ENCODE measurements at regions not wholly inside any gene's neighbourhood (a gene's known extent, or its start where the extent isn't known, plus 50 kb on each side); places are given as distances from the start of the nearest gene placed in this dataset.
"Not testable (repeated sequence)": the region's sequence is repeated elsewhere in the genome, so short reads cannot be mapped to it uniquely, and the experiment has no call there.

DNA sequence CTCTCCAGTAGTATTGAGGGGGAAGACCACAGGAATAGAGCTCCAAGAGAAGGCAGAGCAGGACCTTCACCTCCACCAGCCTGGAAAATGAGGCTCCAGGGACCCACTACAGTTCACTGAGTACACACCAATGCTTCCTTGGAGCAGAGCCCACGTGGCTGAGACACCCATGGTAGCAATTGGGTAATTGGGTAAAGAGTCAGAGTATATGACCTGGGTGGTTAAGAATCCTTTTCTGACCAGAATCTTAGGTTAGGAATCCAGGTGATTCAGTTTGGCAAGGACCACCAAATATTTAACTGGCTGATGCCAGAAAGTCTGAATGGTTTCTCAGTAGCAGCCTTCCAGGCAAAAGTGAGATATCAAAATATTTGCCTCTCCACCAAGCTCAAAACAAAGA, 107.7 kb downstream of the MDH1 start:
- DNase-seq, result no peak

DNA sequence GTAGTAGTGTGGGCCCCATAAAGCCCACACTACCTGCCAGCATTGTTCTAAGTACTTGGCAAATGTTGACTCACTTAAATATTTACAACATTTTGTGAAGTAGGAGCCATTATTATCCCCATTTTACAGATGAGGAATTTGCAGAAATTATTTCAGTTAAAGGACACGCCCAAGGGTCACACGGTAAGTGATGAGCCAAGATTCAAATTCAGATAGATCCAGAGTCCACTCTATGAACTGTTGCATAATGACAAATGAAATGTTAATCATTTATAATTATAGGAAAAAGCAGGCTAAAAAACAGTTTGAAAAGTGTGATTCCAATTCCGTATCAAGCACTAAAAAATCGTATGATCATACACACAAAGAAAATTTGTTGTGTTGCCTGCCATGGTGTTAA, 108.4 kb downstream of the MDH1 start:
- DNase-seq, result no peak

DNA sequence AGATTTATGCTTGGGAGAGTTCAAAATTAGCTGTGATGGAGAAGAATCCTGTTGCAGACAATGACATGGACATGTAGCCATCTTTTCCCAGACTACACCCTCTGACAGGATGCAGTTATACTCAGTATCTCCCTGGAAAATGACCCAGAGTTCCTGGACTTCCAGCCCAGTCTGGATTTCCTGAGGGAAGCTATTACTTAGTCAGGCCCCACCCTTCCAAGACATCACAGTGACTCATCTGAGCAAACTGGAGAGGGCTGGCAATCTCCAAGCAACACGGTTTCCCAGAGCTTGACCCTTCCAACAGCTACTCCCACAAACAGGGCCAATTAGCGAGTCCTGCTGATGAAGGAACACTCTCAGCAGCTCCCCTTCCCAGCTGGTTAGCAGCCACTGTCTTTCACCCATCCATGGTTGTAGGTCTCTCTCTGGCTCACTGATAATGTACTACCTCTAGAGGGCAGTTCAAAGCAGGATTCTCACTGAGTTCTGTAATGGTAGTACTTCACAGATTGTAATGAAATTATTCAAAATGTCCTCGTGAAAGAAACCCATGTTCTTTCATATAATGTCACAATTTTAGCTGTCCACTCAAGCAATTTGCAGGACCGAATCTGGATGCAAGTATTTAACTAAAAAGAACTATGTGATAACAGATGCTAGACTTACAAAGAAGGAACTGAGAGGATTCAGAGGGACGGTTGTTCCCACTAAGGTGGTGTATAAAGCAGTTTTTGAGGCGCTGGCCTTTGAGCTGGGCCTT, 110.2 kb downstream of the MDH1 start:
- DNase-seq, result peak; percentile 27

DNA sequence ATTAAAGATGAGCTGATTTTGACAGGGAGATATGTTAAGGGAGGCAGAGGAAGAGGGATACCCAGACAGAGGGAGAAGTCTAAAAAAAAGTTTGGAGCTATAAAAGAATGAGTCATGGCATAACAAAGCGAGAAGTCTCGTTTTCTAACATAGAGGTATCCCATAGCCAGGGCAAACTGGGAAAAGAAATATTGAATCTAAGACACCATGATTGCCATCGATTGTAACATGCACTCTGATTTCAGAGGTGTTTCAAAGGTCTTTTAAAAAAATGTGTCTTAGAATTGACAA, 110.7 kb downstream of the MDH1 start:
- DNase-seq, result no peak

DNA sequence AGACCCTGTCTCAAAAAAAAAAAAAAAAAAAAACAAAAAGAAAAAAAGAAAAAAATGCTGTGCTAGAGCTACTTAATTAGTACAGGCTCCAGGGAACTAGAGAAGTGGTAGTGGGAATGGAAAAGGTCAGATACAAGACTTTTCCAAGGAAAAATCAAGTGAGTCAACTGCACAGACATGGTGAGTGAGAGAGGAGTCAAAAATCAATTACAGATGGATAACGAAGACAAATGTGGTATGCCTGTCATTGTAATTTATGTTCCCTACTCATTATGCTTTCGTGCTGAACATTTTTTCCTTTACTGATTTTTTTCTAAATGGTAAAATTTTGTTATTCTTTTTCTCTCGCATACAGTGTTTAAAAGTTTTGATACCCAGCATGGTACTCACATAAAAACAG, 111.5 kb downstream of the MDH1 start:
- no peak for DNase-seq

DNA sequence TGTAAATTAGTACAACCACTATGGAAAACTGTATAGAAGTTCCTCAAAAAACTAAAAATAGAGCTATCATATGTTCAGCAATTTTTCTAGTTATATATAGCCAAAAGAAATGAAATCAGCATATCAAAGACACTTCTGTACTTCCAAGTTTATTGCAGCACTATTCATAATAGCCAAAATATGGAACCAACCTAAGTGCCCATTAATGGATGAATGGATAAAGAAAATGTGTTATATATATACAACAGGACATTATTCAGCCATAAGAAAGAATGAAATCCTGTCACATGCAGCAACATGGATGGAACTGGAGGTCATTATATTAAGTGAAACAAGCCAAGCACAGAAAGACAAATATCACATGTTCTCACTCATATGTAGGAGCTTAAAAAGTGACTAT, 112.6 kb downstream of the MDH1 start:
- no peak for DNase-seq

DNA sequence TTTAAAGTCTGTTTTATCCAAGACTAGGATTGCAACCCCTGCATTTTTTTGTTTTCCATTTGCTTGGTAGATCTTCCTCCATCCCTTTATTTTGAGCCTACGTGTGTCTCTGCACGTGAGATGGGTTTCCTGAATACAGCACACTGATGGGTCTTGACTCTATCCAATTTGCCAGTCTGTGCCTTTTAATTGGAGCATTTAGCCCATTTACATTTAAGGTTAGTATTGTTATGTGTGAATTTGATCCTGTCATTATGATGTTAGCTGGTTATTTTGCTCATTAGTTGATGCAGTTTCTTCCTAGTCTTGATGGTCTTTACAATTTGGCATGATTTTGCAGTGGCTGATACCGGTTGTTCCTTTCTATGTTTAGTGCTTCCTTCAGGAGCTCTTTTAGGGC, 117.3 kb downstream of the MDH1 start:
- DNase-seq, result not testable (repeated sequence)

DNA sequence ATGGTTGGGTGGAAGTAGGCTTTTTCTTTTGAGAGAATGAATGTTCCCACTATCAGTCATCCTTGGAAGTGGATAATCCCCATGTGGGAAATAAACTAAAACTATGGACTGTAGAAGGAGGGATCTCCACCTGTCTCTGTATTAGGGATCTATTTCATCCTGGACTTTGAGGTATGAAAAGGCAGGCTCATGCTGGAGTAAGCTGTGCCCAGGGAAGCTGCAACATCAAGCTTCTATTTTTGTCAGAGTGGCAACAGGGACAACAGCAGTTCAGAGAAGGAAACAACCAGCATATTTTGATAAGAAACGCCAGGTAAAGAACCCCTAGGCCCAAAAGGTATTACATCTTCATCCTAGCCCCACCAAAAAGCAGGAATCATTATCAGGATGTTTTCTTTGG, 122.0 kb downstream of the MDH1 start:
- DNase-seq, result no peak

DNA sequence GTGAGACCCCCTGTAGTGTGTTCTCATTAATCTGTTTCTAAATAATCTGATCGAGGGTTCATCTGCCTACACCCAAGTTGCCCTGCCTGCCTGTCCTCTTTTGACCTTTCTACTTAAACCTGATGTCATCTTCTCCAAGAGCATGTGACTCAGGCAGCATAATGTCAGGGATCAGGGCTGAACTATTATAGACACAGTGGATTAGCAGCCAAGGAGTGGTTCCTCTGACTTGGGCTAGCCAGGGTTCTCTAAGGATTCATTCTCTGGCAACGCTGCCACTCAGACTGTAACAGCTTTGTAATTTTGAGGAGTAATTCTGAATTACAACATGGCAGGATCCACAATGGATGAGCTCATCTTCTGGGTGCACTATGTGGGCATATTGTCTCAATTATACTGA, 124.0 kb downstream of the MDH1 start:
- DNase-seq, result no peak

DNA sequence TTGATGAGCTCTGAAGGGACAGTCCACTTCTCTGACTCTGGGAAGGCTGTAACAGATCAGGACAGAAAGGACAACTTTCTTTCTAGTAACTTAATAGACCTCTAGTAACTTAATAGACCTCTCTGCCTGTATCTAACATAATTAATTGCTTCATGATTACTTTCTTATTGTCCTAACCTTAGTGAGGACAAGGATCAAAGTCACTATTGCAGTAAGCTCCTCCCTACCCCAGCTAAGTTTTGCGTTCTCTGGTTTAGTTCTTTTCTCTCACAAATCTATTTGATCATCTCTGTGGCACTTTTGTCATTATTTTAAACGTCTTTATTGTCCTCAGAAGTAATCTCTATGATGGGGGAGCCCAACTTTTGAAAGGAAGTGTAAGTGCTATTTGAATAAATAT, 125.5 kb upstream of the UGP2 start:
- DNase-seq, result no peak

DNA sequence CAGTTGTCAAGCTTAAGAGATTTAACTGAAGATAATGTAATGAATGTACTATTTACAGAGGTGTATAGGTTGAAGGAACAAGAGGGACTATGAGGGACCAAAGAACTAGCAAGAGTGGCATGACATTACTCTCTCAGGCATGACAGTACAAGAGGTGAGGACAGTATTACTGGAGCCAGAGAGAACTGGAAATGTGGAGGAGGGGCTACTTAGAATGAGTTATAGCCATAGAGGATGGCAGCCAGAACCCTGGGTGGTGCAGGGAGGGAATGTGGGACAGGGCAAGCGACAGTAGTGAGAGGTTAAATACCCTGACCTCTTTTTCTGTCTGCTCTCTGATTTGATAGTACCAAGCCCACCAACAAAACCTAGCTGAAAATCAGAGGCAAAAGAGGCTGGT, 122.6 kb upstream of the UGP2 start:
- no peak for DNase-seq

DNA sequence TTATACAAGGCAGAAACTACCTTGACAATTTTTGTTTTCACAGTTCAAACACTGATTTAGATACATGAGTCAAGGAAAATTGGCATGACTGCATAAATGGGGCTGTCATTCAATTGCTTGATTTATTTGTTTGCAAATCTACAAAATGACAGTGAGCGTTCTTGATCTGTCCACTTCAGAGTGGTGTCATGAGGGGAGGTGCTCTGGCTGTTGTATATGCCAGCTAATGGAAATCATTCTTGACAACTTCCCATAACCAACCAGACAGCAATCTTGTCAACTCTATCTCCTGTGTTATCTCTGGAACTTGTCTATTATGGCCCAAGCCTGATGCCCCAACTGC, 120.6 kb upstream of the UGP2 start:
- DNase-seq, result no peak

DNA sequence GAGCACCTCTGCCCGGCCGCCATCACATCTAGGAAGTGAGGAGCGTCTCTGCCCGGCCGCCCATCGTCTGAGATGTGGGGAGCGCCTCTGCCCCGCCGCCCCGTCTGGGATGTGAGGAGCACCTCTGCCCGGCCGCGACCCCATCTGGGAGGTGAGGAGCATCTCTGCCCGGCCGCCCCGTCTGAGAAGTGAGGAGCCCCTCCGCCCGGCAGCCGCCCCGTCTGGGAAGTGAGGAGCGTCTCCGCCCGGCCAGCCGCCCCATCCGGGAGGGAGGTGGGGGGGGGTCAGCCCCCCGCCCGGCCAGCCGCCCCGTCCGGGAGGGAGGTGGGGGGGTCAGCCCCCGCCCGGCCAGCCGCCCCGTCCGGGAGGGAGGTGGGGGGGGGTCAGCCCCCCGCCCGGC, 119.4 kb upstream of the UGP2 start:
- DNase-seq, result not testable (repeated sequence)

DNA sequence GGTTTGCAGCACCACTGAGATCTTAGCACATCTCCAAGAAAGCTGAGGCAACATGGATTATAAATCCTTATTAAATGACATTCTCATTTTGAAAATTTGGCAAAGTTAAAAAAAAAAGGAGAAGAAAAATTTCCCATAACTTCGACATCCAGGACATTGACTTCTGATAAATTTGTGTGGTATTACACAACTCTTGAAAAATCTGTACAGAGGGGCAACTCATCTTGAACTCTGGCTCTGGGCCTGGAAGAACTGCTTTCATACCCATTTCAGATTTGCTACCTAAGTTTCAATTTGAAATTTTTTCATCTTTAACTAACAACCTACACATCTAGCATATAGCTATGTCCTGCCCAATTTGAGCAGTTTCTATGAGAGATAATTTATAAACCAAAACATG, 118.0 kb upstream of the UGP2 start:
- no peak for DNase-seq

DNA sequence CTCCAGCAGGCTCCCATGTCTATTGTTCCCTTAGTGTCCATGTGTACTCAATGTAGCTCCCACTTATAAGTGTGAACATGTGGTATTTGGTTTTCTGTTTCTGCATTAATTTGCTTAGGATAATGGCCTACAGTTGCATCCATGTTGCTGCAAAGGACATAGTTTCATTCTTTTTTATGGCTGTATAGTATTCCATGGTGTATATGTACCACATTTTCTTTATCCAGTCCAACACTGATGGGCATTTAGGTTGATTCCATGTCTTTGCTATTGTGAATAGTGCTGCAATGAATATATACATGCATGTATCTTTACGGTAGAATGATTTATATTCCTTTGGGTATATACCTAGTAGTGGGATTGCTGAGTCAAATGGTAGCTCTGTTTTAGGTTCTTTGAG, 116.5 kb upstream of the UGP2 start:
- not testable (repeated sequence) for DNase-seq

DNA sequence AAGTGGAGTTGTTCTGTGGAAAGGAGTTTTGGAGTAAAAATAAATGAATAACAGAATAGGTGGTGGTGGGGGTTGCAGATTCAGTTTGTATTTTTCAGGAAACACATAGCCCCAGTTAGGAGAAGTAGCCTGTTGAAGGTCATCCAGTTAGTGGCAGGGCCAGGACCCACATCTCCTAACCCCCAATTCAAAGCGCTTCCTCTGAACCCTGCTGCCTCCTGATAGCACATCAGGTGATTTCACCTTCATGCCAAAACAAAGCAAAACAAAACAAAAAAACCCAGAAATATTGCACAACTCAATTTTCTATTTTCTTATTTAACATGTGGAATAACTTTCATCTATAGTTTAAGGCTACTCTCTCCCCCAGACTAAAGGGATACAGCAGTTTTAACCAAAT, 112.3 kb upstream of the UGP2 start:
- no peak for DNase-seq

DNA sequence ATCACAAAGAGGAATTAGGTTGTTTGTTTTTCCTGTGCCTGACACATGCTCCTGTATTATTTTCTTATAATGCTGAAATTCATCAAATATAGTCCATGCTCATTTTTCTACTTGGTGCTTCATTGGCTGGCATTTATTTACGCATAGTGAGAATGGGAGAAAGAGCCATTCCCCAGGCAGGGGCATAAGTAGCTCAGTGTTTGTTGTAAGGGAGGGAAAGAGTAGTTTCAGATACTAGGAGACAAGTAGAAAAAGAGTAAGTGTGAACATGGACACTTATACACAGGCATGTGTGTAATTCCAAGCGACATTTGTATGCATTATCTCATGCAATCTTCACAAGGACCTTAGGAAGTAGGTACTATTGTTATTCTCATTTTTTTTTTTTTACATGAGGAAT, 111.9 kb upstream of the UGP2 start:
- DNase-seq, result no peak

DNA sequence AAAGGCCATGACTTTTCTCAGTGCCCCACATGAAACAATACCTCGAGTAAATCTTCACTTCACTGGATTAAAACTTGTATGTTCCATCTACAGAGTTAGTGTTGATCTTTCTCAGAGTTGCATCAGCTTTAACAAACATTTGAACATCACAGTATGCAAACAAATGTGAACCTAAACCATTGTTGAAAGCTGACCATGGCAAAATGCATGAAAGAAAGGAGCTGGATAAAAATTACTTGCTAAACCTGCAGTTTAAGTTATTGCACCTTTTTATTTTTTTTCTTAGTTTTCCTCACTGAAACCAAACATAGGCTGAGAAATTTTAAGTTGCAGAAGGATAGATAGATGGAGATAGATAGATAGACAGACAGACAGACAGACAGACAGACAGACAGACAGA, 107.2 kb upstream of the UGP2 start:
- no peak for DNase-seq

DNA sequence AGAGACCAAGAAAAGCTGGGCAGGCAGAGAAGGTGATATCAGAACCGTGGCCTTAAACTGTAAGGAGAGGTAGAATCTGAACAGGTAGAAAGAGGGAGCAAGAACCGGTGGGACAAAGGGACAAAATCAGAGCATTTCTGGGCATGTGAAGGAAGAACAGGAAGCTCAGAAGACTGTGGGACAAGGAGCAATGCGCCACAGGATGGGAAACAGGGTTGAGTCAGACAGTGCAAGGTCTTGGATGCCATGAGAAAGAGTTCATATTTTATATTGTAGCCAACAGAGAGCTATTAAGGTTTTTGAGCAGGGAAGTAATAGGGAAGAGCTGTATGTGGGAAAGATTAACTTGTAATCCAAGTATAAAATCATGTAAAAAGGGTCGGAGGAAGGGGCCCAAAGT, 106.4 kb upstream of the UGP2 start:
- DNase-seq, result no peak

DNA sequence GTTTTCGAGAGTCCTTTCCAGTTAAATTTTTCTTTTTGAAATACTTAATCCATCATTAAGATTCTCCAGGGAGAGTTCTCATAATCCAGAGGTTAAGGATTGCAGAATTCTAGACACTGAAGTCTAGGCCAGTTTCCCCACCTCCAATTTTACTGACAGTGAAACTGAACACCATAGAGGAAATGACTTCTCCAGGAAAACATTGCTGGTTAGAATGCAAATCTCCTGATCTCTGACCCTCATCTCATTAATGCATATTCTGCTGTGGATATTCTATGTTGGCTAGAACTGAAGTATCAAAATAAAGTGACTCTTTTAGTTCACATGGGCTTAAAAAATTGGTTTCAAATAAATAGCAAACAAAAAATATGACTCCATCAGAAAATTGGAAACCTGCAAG, 105.8 kb upstream of the UGP2 start:
- DNase-seq, result no peak

DNA sequence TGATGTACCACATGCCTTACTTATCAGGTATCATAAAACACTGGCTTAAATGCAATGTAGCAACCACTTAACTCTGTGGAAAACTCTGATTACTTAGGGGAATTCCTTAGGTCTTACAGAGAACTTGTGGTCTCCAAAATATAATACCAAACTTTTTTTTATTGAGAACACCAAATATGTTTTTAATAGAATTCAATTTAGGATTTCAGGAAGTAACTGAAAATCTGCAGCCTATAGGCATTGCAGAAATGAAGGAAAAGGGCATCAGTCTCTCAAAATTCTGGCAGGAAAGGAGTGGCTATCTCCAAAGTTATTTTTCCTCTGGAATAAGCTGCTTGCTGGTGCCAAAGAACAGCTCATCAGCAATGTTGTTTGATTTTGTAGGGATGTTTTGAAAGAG, 105.3 kb upstream of the UGP2 start:
- no peak for DNase-seq

DNA sequence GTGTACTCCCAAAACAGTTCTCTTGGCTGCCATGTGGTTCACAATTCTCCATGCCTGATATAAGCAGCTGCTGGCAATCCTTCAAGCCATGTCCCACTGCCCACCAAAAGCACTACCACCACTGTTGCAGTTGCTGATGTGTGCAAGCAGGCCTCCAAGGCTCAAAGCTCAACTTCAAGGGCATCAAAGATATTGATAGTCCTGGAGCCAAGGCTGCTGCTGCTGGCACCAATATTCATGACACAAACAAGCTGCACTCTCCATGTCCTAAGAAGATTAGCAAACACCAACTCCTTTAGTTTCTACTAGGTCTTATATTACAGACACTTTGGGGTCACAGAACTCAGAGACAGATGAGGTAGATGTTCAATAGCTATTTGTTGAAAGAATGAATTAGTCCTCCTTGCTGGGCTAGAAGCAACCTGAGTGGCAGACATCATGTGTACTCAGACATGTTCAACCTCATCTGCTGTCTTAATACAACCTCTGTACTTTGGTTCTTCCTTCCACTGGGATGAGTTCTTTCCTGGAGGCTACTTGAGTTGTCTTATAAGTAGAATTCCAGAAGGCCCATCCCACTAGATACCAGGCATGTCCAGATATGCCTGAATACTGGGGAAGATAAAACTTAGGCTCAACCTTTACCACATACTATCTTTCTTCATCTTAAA, 104.5 kb upstream of the UGP2 start:
- DNase-seq, result no peak

DNA sequence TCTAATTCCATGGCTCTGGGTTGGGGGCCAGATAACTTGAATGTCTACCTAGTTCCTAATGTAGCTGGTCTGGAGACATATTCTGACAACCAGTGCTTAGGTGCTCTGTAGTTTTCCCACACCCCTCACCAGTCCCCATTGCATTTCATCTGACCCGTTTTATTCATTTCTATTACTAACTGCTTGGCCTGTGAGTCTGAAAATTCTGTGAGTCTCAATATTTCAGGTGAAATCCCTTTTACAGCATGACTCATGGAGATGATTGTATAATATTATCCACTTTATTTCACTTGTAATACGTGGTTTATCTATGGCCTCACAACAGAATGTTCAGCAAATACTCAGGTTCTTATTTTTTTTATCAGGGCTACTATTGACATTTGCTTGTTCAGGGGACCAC, 103.7 kb upstream of the UGP2 start:
- no peak for DNase-seq

DNA sequence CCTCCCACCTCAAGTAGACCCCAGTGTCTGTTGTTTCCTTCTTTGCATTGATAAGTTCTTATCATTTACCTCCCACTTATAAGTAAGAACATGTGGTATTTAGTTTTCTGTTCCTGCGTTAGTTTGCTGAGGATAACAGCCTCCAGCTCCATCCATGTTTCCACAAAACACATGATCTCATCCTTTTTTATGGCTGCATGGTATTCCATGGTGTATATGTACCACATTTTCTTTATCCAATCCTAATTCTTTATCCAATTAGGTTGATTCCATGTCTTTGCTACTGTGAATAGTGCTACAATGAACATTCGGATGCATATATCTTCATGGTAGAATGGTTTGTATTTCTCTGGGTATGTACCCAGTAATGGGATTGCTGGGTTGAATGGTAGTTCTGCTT, 102.5 kb upstream of the UGP2 start:
- not testable (repeated sequence) for DNase-seq

DNA sequence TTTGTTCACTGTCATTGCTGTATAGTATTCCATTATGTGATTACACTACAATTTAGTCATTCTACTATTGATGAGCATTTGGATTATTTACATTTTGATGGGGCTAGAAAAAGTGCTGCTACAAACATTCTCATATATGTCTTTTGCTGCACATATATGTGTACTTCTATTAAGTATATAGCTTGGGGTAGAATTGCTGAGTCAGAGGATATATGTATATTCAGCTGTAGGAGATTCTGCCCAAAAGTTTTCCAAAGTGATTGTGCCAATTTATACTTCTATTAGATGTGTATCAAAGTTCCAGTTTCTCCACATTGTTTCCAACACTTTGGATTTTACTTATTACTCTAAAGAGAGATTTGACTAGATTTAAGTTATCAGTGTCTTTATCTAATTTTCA, 101.7 kb upstream of the UGP2 start:
- no peak for DNase-seq
